Kidney (tissue), 13 donors: ENCODE measurements at regions not wholly inside any gene's neighbourhood (a gene's known extent, or its start where the extent isn't known, plus 50 kb on each side); places are given as distances from the start of the nearest gene placed in this dataset.

Experiments
- DNase-seq, 5 donors: peaks; one replicate each; pipeline ENCODE4 v3.0.0-alpha.2; 2013 to 2020
- FAIRE-seq: peaks from 2 replicates; lab custom pipeline; 2012; peaks lifted over from hg19 to GRCh38; lab: Jason Lieb, UNC
- H3K27ac ChIP-seq, 2 donors: one replicate each; pipeline ENCODE4 v1.7.0; 2013; ENCODE audit warnings: low read depth in 2 of 2, low read length in 2 of 2, inconsistent platforms in 1 of 2
- H3K27me3 ChIP-seq: one replicate; pipeline ENCODE4 v1.7.1; 2013; ENCODE audit warnings: low read length, inconsistent platforms; ENCODE audit not compliant: control insufficient read depth, insufficient read depth
- H3K36me3 ChIP-seq, 3 donors: one replicate each; pipeline versions ENCODE4 v1.7.0 to v1.7.1; 2013; ENCODE audit warnings: low read length in 3 of 3, control low read depth in 1 of 3, inconsistent platforms in 1 of 3; ENCODE audit not compliant: insufficient read depth in 3 of 3, control insufficient read depth in 2 of 3
- H3K4me1 ChIP-seq, 3 donors: one replicate each; pipeline versions ENCODE4 v1.7.0 to v1.7.1; 2013; ENCODE audit warnings: low read length in 3 of 3, inconsistent platforms in 1 of 3, low read depth in 1 of 3; ENCODE audit not compliant: control insufficient read depth in 2 of 3, insufficient read depth in 2 of 3
- H3K4me3 ChIP-seq, 3 donors: one replicate each; pipeline versions ENCODE4 v1.7.0 to v1.8.1; 2013; ENCODE audit warnings: low read length in 3 of 3, control low read depth in 1 of 3, inconsistent platforms in 1 of 3
- H3K9ac ChIP-seq, 3 donors: one replicate each; pipeline versions ENCODE4 v1.7.0 to v1.7.1; 2013; ENCODE audit warnings: low read length in 3 of 3, control low read depth in 1 of 3, inconsistent platforms in 1 of 3
- H3K9me3 ChIP-seq, 3 donors: one replicate each; pipeline versions ENCODE4 v1.7.0 to v1.7.1; 2013; ENCODE audit warnings: low read length in 3 of 3, control low read depth in 1 of 3, inconsistent platforms in 1 of 3; ENCODE audit not compliant: control insufficient read depth in 2 of 3, insufficient read depth in 1 of 3
- CTCF ChIP-seq: IDR thresholded peaks from 3 replicates; pipeline ENCODE4 v1.5.1; 2012; ENCODE audit warnings: mild to moderate bottlenecking, moderate library complexity, borderline replicate concordance; ENCODE audit not compliant: insufficient read depth; ENCODE audit errors: extremely low read depth
- intact Hi-C: fragments of 100-400 bp; cut with DNase I; formaldehyde crosslinking; loops from one replicate; pipeline ENCODE4 v1.11.1; 2022
- donor health status: control.
- donor health status: control.
- donor health status: control.
- donor health status: control.
- donor health status: control.
- donor health status: DM: yes; HTN: yes; CAD: no.
- donor health status: Normal renal cell carcinoma (clear cell type).

DNA sequence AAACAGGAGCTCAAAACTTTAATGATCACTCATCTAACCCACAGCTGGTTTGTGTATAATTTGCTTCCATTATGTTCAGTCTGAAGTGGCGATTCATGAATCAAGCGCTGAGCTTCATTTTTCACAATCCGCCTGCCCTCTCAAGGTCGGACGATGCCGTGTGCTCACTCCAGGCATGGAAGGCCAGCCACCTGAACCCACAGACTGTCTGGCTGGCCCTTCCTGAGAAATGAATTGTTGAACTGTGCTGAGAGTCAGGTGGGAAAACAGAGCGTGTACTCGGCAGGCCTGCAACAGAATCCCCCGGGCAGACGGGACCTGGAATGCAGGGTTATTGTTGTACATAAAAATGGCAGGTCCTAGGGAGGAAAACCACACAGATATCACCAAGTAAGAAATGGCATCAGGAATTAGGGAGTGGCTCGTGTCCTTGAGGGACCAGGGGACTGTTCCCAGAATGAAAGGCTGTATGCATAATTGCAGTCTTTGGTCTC is 375.7 kb downstream of the IRX2 start:
- Histone ChIP-seq H3K9ac (no peak overlapping the region), H3K36me3 (no peaks in the 10 kb centered on the region), H3K4me3 (no peak overlapping the region), H3K27me3 (no peaks in the 10 kb centered on the region), H3K9me3 (no peaks in the 10 kb centered on the region), H3K27ac (no peak overlapping the region), H3K4me1 (no peaks in the 10 kb centered on the region)
- peak in 2 of 5 donors; percentile 9 to 15 for DNase-seq
- no peak for FAIRE-seq
- TF ChIP-seq CTCF = no peak
- intact Hi-C loops = no loop called here

DNA sequence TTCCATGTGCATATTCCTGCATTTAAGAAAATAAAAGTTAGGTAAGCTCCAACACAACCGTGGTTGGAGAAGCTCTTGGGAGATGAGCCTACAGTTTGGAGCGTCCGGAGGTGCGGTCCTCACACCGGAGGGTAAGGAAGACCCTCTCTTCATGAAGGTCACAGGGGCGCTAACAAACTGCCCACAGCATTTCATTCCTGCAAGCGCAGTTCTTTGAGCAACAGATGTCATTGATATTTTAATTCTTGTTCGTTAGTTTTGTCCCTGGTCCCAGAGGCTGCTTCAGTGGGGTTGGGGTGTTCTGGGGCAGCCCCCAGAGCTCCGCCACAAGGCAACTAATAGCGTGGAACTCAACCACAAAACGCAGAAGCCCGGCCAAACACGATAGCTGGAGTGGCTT is 376.2 kb downstream of the IRX2 start:
- intact Hi-C loops = no loop called here
- DNase-seq (no peak), FAIRE-seq (no peak)
- Histone ChIP-seq H3K36me3 (no peaks in the 10 kb centered on the region), H3K27ac (no peak overlapping the region), H3K4me3 (no peak overlapping the region), H3K4me1 (no peaks in the 10 kb centered on the region), H3K27me3 (no peaks in the 10 kb centered on the region), H3K9ac (no peak overlapping the region), H3K9me3 (no peaks in the 10 kb centered on the region)
- no peak for TF ChIP-seq CTCF

DNA sequence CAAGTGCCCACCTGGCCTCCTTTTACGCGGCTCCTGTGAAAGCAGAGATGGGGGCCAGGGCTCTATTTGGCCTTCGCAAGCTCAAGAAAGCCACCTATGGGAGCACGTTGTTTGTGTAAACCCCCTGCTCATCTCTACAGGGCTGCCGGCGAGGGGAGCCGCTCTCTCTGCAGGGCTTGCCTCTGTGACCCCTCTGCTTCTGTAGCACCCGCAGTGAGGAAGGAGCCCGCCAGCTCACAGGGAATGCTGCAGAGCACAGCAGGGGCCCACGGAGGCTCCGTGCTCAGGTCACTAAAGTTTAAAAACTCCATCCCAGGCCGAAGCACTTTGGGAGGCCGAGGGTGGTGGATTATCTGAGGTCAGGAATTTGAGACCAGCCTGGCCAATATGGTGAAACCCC is 376.8 kb downstream of the IRX2 start:
- no peak for DNase-seq
- Histone ChIP-seq H3K9me3 (no peaks in the 10 kb centered on the region), H3K36me3 (no peaks in the 10 kb centered on the region), H3K4me1 (no peaks in the 10 kb centered on the region), H3K27ac (no peak overlapping the region), H3K4me3 (no peak overlapping the region), H3K9ac (no peak overlapping the region), H3K27me3 (no peaks in the 10 kb centered on the region)
- TF ChIP-seq CTCF = no peak
- intact Hi-C loops = no loop called here
- FAIRE-seq = no peak

GRCh38 chr5:2373631-2374030 is 377.8 kb downstream of the IRX2 start:
- FAIRE-seq (no peak), DNase-seq (no peak)
- H3K27ac ChIP-seq = no peak overlapping the region
- H3K9me3 ChIP-seq = peaks cover 0 to 6% (median 0%) of the 10 kb centered on the region in 3 donors
- no peaks in the 10 kb centered on the region for H3K27me3 ChIP-seq
- intact Hi-C loops = no loop called here
- no peak for TF ChIP-seq CTCF
- no peaks in the 10 kb centered on the region for H3K4me1 ChIP-seq
- no peak overlapping the region for H3K4me3 ChIP-seq
- H3K36me3 ChIP-seq = no peaks in the 10 kb centered on the region
- no peak overlapping the region for H3K9ac ChIP-seq
